Skin epidermis (tissue), 12 donors: ENCODE measurements at regions not wholly inside any gene's neighbourhood (a gene's known extent, or its start where the extent isn't known, plus 50 kb on each side); places are given as distances from the start of the nearest gene placed in this dataset.

Source experiments
- H3K27ac ChIP-seq, 21 experiments: fragments of 200-600 bp; sonication (generic) in 11 of 21; one replicate each; pipeline ENCODE4 v1.5.0; 2020; ENCODE audit warnings: mild to moderate bottlenecking in 3 of 21, inconsistent platforms in 2 of 21, moderate library complexity in 2 of 21
- H3K4me3 ChIP-seq, 7 experiments: fragments of 200-600 bp; sonication (generic) in 2 of 7; one replicate each; pipeline ENCODE4 v1.5.0; 2020; ENCODE audit warnings: inconsistent platforms in 2 of 7, mild to moderate bottlenecking in 2 of 7, moderate library complexity in 1 of 7

DNA sequence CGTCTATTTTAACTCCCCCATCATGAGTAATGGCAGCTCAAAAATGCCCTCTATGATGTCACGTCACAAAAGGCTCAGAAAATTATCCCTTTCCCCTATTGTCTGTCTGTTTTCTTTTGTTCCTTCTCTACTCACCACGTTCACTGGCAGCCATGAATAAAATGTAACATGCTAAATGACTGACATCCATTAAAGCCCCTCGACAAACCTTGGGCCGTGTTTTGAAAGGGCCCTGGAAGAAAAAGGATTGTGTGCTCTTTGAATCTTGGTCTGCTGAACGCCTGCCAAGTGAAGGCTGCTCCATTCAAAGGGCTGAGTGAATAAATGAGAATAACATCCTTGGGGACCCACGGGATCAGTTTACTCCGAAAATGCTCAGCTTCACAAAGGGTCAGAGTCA, 118.7 kb downstream of the RPS12 start:
- Histone ChIP-seq H3K27ac (no peak overlapping the region), H3K4me3 (no peak overlapping the region)

DNA sequence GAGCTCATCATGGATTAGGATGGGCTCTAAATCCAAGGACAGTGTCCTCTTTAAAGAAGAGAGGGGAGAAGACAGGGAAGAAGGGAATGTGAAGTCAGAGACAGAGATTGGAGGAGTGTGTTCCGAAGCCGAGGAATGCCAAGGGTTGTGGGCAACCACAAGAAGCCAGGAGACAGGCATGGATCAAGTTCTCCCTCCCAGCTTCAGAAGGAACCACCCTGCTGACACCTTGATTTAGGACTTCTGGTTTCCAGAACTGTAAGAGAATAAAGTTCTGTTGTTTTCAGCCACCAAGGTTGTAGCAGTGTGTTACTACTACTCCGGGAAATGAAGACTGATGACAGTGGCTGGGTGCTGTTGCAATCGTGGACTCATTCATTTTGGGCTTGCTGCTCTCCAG, 120.1 kb downstream of the RPS12 start:
- Histone ChIP-seq H3K4me3 (no peak overlapping the region), H3K27ac (no peak overlapping the region)

DNA sequence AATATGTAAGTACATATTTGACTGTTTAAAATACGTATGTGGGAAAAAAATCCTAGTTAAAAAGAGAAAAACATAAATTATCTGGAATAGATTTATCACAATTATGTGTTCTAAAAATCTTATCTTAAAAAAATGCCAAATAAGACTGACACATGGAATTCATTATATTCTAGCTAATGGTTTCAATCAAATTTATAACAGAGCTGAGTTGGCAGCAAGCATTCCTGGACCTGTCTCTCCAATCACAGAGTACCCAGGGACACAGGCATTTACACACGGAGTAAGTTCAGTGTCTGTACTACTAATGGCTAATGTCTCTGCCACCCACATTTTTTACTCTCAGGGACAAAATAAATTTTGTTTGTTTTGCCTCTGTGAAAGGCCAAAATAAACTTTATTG, 122.3 kb downstream of the RPS12 start:
- Histone ChIP-seq H3K27ac (no peak overlapping the region), H3K4me3 (no peak overlapping the region)

DNA sequence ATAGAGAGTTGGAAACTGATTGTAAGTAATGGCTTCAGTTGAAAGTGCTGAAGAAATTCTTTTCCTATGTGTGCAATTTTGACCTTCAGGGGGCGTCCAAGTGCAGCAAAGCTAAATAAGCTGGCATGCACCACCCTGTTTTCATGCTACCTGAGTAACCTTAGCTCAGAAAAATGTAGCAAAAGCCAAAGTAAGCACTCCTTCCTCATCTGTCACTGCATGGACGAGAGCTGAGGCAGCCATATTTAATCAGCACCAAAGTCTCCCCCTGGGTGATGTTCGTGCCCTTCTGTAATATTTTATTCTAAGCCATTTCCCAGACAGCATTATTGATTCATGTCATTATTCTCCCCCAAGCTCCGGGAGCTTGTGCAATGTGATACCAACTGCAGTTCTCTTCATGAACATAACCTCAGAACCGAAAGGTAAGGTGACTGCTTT, 123.1 kb downstream of the RPS12 start:
- Histone ChIP-seq H3K4me3 (no peak overlapping the region), H3K27ac (no peak overlapping the region)

DNA sequence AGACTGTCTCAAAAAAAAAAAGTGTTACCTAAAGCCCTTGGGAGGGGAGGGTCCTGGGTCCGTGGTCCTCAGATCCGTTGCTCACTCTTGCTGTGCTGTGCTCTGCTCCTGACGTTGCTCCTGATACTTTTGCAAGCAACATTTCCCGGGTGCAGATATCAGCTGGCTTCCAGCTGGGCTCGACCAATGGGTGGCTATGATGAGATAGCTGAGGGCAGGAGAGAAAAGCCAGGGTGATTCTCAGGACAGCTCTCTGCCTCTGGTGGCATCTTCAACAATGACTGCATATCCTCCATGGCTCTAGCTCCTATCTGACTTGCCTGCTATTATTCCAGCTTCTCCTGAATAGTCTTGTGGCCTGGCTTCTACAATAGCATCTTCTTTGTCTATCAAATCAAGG, 134.5 kb downstream of the RPS12 start:
- H3K4me3 ChIP-seq, result no peak overlapping the region
- H3K27ac ChIP-seq, result no peak overlapping the region

DNA sequence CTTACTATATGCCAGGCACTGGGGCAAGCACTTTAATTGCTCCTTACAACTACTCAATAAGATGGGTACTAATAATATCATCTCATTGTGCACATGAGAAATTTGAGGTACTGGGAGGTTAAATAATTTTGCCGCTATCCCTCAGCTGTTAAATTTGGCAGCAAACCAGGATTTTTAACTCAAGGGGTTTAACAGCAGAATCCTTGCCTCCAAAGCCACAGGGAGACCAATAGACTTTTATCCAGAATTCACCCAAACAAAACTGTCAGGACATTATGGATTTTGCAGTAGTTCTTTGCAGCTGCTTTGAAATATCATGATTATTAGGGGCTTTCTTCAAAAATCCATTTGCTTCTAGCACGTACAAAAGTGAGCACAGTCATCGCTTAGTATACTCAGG, 136.2 kb downstream of the RPS12 start:
- Histone ChIP-seq H3K4me3 (no peak overlapping the region), H3K27ac (no peak overlapping the region)

DNA sequence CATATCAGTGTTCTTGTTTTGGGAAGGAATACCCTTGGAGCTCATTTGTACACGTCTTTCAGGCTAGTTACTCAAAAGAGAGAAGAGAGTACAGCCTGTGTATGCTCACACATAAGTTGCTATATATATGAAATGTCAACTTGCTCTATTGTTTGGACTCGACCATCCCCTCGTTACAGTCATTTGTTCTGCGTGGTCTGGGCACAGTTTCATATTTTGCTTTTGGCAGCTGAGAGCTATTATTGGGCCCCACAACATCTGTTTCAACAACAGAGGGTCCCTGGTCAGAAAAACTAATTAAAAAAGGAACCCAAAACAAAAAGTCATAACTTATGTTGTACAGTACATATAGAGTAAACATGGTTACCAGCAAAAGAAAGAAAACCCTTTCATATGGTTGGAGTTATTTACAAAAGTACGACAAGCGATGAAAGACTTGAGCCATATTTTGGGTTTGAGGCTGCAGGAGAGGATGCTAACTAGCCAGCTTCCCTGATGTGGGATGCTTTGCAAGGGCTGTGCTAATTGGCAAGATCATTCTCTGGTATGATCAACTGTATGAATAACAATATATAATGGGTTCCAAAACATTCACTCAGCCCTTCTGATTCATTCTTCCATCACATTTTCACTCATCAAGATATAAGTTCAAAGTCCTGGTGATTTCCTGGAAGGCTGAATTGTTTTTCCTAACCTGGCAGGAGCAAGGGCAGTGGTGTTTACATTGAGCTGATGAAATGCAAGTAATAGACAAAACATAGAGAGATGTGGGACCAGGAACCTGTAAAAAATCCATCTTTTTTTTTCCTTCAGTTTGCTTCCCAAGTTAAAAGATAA, 137.9 kb downstream of the RPS12 start:
- no peak overlapping the region for H3K27ac ChIP-seq
- no peak overlapping the region for H3K4me3 ChIP-seq

DNA sequence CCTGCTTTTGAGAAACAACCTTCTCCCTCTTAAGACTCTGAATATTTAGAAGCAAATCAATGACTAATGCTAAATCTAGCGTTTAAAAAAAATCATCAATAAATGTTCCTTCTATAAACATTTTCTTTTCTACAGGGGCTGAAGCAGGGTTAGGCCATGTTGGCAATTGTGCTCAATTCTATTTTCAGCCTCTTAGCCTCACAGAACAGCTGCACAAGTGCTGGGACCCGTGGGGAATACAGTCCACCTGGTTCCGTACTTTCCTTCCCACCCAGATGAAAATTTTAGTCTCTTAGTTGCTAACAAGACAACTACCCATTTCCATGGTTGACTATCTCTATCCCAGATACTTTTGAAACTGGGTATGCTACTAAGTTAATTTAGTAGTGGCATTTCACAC, 138.6 kb downstream of the RPS12 start:
- no peak overlapping the region for H3K4me3 ChIP-seq
- H3K27ac ChIP-seq, result no peak overlapping the region

DNA sequence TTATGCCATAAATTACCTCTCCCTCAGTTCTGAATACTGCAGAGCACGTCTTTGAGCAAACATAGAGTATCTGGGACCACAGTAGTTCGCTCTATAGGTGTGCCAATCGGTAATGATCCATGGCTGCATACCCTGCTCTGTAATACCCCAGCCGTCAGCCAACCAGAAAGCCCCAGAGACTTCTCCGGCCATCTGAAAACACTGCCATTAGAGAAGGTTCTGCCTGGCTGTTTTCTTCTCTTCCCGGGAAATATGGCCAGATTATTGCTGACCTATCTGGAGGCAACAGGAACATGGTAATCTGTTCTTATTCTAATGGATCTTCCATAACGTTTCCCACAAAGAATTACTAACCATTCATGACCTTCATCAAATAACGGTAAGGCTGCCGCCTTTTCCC, 139.9 kb downstream of the RPS12 start:
- no peak overlapping the region for H3K4me3 ChIP-seq

DNA sequence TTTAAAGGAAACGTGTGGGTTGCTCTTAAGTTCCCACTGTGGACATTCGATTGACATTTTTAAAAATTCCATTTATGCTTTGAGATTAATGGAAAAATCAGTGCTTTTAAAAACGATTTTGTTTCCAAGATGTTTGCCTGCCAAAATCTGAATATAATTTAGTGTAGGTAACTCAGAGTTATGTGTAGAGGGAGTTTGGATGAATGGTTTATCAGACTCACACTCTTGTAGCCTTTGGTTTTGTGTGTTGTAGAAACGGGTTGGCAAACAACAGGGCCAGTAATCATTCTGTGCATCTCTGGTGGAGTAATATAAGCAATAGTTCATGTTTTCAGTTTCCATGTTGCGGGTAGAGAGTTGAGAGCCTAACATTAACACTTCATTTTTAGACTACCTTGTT, 140.6 kb downstream of the RPS12 start:
- Histone ChIP-seq H3K27ac (no peak overlapping the region), H3K4me3 (no peak overlapping the region)

More for the DNA sequence above, 139.9 kb downstream of the RPS12 start:
- H3K27ac ChIP-seq, result no peak overlapping the region

DNA sequence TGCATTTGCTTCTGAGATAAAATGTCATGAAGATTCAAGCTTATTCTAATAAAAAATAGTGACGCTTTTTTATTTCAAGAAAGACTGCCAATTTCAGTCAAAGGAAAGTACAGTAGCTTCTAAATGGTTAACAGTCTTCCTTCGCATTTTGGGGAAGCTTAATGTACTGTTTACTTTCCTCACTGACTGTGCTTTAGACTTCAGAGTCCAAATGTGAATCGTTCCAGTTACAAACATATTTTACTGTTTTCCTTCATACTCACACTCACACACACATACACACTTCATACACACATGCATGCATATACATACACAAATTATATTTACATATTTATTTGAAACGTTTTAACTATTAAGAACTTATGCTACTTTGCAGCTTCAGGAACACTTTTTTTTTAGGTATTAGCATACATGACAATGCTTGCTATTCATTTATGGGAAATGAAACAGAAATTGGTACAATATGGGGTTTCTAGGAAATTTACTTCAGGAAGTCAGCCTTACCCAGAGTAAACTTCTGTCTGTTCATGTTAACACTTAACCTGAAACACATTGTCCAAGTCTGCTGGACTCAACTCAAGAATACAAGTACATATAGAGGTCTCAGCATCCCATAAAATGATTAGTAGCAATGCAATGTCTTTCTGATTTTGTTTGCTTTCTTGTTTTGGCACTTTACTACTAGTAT, 145.4 kb downstream of the RPS12 start:
- no peak overlapping the region for H3K27ac ChIP-seq
- H3K4me3 ChIP-seq, result no peak overlapping the region

DNA sequence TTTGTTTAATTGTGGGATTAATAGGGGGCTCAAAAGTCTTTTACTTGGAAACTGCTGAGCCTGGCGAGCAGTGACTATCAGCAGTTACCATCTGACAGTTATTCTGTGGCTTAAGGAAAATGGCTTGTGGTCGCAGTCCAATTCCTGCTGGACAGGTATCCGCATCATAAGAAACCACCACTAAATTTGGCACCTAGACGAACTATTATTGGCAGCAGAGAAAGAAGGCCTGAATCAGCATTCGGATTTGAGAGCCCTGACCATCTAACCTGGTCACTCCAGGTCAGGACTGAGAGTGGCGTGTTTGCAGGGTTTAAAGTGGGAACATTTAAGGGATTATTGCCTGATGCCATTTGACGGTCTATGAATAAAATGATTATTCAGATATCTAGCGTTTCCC, 146.4 kb downstream of the RPS12 start:
- H3K27ac ChIP-seq, result no peak overlapping the region
- H3K4me3 ChIP-seq, result no peak overlapping the region

DNA sequence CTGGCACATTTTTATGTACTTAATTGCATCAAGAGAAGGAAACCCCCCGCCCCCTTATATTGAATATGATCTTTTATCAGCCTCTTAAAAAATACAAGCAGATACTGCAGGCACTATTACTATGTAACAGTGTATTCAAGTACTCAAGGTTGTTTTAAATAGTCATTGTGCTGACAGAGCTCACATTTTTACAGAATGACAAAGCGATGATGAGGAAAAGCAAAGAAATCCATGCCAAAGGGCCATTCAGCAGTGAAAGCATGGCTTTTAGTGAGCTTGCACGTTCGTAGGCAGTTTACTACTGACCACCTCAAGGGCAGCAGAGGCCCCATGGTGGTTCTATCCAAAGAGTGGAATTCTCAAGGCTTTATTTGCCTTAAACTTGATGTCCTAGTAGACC, 146.8 kb downstream of the RPS12 start:
- H3K27ac ChIP-seq, result no peak overlapping the region

DNA sequence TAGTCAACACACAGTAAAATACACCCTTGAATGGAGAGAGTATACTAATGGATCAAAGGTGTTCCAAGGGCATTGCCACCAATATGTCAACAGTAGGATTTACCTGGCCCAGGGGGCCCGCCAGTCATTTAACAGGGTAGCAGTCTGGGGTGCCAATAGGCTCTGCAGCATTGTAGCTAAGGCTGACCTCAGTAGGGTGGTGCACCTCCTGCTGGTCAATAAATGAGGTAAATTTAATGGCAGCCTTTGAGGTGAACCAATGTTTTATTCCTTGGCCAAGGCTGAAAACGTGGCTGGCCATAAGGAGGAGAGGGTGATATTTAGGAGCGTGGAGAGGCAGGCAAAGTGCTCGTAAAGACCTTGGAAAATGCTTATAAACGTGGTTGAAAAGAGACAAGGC, 147.2 kb downstream of the RPS12 start:
- H3K27ac ChIP-seq, result no peak overlapping the region
- no peak overlapping the region for H3K4me3 ChIP-seq

More for the DNA sequence above, 146.8 kb downstream of the RPS12 start:
- no peak overlapping the region for H3K4me3 ChIP-seq

DNA sequence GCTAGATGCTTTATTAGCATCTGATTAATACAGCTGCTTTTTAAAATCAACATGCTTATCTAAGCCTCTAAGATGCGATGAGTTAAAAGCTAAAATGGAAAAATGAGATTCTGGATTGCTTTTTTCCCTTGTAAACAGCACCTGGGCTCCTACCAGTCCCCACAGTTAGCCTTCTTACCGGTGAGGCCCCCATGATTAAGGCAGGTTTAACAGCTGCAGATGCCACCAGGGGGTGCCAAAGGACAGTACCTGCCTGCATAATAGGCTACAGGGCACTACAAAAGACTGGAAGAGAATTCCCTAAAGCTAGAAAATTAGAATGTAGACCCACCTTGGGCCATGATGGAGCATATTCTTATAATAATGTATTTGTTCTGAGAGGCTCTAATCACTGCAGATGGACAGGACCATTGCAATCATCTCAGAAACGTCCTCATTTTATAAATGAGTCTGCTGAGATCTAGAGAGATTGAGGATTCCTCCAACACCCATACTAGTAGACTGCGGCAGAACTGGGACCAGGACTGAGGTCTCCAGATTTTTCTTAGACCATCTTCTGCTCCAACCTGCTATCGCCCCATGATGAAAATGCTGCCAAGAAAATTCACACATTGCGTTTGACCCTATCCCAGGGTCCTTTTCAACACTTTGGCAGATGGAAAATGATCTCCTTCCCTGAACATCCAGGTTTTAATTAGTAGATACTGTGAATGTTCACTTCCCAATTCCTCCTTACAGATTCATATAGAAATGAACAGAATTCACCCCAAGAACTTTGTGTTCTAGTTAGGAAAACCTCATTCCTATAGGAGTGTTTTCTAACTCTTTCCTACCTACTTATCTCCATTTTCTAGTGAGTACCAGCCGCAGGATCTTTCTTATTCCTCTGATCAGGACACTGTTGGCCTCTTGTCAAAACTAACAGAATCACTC, 148.8 kb downstream of the RPS12 start:
- no peak overlapping the region for H3K27ac ChIP-seq
- no peak overlapping the region for H3K4me3 ChIP-seq

DNA sequence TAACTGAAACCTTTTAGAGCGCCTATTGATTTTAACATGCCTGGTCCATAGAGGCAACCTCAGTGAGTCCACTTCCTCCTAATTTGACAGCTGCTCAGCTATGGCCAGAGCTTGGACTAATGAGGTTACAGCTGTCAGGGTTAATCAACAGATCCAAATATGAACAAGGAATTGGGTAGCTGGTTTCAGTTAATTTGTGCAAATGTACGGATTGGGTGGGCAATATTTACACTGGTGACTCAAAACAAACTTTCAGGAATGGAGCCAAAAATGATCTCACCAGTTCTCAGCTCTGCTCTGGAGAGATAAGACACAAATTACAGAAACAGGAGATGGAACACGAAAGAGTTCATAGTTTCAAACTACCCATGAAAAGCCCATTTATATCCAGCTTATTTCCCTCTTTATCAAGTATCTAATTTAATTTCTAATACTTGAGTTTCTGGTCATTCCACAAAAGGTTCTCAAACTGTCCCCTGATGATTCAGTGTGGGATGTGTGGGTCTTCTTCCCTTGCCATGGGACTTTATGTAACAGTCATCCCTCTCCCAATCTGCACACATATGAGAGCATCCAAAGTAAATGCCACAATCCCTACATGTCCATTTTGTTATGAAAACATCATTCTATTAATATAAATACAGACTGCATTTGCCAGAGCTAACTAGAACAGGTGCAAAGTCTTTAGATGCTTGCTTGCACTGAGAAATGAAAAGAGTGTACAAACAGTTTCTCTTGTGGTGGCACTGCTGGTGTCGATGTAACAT, 149.9 kb downstream of the RPS12 start:
- Histone ChIP-seq H3K27ac (no peak overlapping the region), H3K4me3 (no peak overlapping the region)

DNA sequence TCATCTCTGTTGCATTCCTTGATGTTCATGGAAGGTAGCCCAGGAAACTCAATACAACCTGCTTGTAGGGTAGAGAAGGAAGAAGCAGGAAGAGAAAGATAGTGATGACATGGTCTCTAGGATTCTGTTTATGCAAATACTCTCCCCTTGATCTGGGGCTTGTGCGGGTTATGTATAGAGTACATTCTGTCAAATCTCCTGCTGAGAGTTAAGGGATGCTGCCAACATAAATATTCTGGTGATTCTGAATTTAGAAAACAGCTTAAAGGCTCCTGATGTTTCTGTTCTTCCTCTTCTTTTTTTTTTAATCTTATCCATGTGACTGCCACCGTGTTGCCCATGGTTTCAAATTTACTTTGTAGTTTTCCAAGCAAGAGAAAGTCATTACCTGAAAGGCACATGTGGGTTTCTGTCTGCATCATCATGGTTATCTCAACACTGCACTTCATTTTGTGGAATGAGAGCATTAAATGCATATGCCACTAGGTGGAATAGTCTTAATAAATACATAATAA, 150.6 kb downstream of the RPS12 start:
- no peak overlapping the region for H3K27ac ChIP-seq
- H3K4me3 ChIP-seq, result no peak overlapping the region

DNA sequence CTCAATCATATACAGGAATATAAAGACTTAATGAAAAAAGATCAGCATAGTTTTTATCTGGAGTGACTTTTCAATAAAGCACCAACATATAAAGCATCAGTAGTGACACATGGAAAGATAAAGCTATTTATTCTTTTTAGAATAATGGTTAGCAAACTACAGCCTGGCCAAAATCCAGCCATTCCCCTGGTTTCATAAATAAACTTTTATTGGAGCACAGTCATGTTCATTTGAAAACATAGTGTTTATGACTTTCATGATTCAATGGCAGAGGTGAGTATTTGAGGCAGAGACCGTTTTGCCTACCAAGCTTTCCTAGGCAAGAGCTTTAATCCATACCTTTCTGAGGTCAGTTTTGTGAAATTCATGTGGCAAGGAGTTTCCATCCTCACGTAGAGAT, 153.5 kb downstream of the RPS12 start:
- Histone ChIP-seq H3K4me3 (no peak overlapping the region), H3K27ac (no peak overlapping the region)

DNA sequence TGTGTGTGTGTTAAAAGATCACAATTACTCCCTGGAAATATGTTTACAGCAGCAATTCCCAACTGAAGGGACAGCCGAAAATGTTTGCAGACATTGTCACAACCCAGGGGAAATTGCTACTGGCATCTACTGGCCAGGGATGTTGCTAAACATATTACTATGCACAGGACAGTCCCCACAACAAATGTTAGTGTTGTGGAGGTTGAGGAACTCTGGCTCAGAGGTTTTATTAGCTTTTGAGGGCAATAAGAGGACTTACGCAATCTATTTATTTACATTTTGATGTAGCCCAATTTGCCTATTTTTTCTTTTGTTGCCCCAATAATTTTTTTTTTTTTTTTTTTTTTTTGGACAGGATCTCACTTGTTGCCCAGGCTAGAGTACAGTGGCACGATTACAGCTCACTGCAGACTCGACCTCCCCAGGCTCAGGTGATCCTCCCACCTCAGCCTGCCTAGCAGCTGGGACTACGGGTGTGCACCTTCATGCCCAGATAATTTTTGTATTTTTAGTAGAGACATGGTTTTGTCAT, 154.1 kb downstream of the RPS12 start:
- Histone ChIP-seq H3K27ac (no peak overlapping the region), H3K4me3 (no peak overlapping the region)
